NCI-H510A (cell line): ENCODE measurements at regions not wholly inside any gene's neighbourhood (a gene's known extent, or its start where the extent isn't known, plus 50 kb on each side); places are given as distances from the start of the nearest gene placed in this dataset.
"Not testable (repeated sequence)": the region's sequence is repeated elsewhere in the genome, so short reads cannot be mapped to it uniquely, and the experiment has no call there.

Experiments used
- DNase-seq: peaks from one replicate; lab custom pipeline; 2025; lab: John Stamatoyannopoulos, UW

DNA sequence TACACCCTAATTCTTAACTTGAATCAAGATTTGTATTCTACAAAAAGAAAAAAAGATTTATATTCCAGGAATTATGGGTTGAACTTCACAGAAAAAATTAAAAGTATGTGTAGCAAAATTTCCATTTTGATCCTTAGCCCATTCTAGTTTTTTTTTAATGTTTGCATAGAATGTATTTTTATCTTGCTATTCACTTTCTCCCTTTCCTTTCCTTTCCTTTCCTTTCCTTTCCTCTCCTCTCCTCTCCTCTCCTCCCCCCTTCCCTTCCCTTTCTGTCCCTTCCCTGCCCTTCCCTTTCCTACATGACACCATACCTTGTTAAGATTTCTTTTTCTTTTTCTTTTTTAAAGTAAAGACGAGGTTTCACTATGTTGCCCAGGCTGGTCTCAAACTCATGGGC is 542.5 kb upstream of the PTGER4 start:
- DNase-seq = no peak

DNA sequence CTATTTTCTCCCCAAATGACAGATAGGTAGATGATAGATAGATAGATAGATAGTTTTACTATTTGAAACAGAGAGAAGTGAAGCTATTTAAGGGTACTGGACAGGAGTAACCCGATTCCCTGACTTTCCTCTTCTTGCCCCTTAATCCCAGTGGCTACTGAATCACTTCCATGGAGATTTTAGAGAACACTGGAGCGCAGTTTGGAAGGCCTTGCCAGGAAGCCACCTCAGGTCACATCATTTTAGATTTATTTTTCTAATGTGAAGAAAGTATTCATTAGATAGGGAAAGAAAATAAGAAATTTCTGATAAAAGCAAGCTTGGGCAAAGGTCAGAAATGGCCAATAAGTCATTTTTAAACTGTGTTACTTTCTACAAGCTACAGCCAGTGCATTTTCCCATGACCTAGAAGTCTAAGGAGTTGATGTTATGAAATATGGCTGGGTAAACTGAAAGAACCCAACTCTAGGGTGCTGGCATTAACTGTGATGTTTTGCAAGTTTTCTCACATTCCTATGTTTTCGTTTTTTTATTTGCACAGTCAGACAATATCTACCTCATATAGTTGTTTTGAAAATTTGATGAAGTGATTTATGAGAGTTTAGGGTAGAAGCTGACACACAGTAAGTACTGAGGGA is 544.7 kb upstream of the PTGER4 start:
- DNase-seq = no peak

DNA sequence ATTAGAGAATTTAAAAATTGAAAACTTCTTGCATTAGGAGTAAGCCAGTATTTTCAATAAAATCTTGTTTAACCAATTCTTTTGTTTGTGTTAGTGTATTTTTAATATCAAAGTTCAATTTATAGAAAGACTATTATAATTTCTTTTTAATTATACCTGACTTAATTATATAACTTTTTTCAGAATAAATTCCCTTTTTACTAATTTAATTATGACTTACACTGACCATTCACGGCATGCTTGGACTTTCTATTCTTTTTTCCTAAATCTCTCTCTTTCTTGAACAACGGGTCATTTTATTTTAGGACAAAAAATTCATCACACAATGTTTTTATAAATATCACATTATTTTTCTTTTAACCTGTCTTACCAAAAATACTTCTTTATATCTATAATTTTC is 555.3 kb upstream of the PTGER4 start:
- DNase-seq = no peak

DNA sequence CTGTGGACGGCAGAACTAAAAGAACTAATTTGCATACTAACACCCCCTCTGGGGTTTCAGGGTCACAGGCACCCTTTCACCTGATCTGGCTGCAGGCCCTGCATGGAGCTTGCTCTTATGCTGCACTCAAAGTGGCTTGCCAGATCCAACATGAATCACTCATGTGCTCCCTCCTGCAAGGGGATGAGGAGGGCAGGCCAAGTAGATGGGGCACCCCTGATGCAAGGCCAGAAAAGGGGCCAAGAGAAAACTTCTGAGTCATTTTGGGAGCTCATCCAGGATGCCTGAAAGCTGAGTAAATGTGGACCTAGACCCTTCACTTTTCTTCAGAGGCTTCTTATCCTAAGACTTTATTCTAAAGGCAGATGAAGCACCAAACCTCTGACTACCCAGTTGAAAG is 558.5 kb upstream of the PTGER4 start:
- DNase-seq = no peak

DNA sequence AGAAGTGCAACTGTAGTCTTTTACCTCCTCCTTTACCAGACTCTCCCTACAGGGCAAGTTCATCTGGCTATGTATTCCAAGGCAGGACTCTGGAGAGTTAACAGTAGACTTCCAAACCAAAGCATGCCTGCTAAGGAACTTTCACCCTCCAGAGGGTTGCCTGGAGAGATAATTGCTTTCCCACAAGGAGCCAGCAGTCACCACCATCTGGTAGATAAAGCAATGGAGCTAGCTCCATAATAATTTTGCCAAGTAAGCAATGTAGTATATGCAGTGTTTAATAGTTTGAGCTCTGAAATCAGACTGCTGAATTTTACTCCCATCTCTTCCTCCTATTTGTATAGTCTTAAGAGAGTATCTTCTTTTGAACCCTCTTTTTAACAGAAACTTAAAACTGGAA is 566.8 kb upstream of the PTGER4 start:
- no peak for DNase-seq

DNA sequence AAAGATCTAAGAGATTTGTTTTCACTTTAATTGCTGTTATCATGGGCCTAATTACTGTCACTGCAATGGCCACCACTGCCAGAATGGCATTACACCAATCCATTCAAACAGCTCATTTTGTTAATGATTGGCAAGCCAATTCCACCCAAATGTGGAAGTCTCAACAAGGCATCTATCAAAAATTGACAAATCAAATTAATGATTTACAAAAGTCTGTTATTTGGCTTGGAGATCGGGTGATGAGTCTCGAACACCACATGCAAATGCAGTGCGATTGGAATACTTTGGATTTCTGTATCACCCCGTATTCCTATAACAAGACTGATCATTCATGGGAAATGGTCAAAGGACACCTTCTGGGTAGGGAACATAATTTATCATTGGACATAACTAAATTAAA is 568.7 kb upstream of the PTGER4 start:
- DNase-seq = not testable (repeated sequence)

DNA sequence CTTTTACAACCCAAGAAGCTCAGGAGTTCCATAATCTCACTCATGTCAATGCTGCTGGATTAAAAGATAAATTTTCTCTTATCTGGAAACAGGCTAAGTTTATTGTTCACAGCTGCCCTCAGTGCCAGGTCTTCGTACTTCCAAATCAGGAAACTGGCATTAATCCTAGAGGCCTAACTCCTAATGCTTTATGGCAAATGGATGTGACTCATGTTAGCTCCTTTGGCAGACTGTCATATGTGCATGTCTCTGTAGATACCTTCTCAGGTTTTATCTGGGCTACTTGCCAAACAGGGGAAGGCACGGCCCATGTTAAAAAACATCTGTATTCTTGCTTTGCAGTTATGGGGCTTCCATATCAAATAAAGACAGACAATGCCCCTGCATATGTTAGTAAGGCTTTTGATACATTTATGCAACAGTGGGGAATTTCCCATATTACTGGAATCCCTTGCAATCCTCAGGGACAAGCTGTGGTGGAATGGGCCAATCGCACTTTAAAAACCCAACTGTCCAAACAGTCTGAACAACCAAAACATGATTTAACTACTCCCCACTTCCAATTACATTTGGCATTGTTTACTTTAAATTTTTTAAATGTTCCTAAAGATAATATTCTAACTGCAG is 570.8 kb upstream of the PTGER4 start:
- not testable (repeated sequence) for DNase-seq

DNA sequence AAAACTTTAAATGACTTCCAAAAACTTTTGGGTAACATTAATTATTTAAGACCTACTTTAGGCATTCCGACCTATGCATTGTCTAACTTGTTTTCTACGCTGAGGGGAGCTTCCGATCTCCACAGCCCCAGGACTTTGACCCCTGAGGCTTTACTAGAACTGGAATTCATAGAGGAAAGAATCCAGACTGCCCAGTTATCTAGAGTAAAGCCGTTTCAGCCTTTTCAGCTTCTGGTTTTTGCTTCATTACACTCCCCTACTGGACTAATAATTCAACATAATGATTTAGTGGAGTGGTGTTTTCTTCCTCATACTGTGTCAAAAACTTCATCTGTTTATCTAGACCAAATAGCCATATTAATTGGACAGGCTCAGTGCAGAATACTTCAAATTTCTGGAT is 571.9 kb upstream of the PTGER4 start:
- not testable (repeated sequence) for DNase-seq

DNA sequence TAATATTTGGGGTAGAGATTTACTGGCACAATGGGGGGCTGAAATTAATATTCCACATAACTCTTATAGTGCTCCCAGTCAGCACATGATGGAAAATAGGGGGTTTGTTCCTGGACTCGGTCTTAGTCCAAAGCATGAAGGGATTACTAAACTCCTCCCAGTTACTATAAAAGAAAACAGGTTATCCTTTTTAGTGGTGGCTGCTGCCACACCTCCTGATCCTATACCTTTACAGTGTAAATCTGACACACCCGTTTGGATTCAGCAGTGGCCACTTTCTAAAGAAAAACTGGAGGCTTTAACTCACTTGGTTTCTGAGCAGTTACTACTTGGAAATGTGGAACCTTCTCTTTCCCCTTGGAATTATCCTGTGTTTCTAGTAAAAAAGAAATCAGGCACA is 572.9 kb upstream of the PTGER4 start:
- no peak for DNase-seq

DNA sequence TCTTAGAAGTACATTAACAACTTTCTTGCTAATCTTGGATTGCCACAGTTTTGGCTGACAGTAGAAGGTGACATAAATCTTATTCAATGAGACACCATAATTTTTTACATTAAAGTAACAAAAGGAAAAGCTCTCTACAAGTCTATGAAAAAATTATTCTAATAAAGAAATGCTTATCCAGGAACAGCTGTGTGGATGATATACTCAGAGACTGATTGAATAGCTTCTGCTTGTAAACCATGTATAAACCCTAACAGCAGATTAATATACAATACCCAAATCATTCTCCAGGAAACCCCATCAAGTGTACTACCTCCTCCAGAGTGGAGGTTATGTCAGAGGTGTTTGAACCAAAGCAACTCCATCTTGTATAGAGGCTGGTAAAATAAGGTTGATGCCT is 581.4 kb upstream of the PTGER4 start:
- DNase-seq = no peak

DNA sequence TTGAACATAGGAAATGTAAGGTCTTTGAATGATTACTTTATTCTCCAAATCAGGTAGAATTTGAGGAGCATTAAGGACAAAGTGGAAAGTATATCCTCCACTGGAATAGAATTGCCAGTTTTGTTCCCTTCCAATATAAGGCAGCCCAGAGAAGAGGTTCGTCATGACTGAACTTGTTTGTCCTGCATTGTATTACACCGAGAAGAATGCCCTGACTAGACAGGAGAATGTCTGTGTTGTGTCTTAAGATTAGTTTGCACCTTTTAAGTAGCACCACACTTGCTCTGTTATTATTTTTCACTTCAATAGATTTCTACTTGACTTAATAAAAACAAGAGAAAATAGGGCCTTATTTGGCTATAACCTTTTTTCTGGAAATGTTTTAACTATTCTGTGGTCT is 586.2 kb upstream of the PTGER4 start:
- no peak for DNase-seq

DNA sequence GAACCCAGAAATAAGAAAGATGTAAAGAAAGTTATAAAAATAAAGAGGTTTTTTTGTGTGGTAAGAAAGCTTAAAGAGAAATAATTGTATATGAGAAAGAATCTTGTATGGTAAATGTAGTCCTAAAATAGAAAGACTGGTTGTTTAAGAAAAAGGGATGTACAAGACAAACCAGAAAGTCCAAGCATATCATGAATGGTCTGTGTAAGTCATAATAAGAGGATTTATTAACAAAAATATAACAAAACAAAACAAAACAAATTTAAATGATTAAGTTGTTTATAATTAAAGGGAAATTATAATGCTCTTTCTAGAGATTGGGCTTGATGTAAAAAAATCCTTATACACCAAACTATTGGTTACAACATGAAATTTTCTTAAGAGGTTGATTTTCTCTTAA is 590.4 kb upstream of the PTGER4 start:
- no peak for DNase-seq

DNA sequence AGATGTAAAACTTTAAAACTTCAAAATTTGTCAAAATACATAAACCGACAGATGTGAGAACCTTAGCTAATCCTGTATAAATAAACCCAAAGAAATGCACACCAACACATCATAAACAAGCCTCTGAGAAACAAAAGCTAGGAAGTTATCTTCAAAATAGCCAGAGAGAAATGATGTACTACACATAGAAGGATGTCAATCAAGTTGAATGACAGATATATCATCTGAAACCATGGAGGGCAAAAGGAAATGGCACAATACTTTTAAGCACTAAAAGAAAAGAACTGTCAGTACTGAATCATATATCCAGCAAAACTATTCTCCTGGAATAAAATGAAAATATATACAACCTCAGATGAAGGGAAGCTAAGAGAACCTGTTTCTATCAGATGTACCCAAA is 595.1 kb upstream of the PTGER4 start:
- DNase-seq = no peak

DNA sequence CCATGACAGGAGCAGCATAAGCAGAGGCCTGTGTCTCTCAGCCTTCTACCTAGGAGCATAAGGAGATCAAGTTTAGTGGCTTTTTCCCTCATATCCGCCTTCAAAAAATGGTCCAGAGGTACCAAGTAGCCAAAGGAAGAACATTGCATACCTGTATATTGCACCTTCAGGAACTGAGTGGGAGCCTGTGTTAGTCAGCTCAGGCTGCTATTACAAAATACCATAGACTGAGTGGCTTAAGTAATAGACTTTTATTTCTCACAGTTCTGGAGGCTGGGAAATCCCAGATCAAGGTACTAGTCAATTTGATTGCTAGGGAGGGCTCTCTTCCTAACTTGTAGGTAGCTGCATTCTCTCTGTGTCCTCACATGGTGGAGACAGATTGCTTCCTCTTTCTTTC is 597.4 kb upstream of the PTGER4 start:
- DNase-seq = no peak

DNA sequence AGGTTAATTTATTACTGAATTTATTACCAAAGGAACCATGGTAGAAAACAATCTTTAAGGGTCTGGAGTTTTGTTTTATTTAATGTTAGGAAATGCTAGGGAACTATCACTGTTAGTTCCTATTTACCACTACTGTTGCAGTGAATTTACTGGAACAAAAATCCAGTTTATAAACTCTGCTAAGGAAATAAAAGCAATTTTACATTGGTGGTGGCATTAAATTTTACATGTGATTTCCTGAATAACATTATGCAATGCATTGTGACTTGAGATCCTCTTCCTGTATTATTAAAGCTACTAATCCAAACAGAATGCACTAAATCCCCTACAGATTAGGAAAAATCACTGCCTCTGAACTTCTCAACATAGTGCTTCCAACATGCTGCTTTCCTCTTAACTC is 599.5 kb upstream of the PTGER4 start:
- no peak for DNase-seq

DNA sequence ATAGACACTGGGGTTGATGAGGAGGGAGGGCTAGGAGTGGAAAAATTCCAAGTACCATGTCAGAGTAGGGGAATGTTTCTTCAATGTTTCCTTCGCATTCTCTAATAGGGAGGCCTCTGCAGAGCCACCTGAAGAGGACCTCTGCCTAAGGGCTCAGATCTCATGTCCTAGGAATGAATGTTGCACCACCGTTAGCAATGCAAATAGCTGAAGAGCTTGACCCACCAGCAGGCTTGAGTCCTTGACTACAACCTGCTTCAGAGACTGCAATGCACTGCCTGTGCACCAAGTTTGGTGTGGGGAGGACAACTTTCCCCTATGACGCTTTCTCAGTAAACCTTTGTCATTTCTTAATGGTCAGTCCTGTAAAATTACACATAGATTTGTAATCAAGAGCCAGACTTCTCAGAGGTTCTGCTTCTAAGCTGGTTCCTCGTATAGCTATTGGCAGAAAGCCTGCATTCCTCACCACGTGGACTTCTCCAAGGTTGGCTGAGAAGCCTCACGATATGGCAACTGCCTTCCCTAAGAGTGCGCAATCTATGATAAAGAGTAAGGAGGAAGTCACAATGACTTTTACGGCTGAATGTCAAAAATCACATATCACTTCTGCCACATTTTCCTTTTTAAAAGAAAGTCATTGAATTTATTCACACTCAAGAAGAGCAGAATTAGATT is 600.7 kb upstream of the PTGER4 start:
- DNase-seq = no peak

DNA sequence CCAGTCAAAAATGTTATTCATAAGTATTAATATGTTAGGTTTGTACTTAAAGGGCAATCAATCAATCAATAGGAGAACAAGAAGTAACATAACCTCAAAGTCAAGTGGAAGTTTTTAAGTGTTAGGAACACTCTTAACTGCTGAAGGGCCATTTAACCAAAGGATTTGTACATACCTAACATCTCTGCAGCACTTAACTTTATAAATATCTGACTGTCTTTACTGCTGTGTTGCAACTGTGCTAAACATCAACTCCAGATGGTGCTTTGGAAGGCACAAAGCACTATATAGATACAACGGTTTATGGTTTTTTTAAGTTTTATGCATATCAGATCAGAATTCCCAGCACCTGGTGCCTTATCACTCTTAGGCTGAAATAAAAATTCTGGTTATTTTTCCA is 604.9 kb upstream of the PTGER4 start:
- DNase-seq = no peak

DNA sequence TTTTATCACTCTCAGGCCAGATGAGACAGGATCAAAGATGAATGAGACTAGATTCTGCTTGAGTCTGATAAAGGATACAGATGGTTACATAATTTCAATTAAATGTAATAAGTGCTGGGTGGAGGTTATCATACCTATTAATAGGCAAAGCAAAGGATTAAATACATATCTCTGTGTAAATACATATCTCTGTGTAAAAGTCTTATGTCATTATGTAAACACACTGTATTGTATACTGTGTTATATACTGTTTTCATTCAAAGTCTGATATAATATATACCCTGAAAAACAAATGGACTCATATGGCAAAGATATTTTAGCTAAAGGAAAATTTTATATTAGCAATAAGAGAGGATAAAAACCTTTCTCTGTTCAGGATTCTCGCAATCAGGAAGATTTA is 605.8 kb upstream of the PTGER4 start:
- DNase-seq = no peak

DNA sequence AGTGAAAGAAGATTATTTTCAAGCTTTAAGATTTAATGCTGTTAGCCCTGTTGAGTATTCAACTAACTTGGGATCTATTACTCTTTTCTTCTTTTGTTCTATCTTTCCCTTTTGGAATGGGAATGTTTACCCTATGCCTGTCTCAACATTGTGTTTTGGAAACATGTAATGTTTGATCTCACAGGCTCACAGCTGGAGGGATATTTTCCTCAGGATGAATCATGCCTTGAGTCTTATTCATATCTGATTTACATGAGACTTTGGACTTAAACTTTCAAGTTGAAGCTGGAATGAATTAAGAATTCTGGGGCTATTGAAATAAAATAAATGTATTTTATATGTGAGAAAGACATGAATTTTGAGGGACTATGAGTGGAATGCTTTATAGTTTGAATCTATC is 607.8 kb upstream of the PTGER4 start:
- no peak for DNase-seq

DNA sequence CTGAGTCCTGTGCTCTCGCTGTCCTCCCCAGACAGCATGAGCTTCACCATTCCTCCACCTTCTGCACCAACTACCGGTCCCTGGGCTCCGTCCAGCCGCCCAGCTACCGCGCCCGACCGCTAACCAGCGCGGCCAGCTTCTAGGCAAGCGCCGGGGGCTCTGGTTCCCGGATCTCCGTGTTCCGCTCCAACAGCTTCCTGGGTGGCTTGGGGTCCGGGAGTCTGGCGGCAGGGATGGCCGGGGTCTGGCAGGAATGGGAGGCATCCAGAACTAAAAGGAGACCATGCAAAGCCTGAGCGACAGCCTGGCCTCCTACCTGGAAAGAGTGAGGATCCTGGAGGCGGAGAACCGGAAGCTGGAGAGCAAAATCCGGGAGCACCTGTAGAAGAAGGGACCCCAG is 613.1 kb upstream of the PTGER4 start:
- DNase-seq = no peak

DNA sequence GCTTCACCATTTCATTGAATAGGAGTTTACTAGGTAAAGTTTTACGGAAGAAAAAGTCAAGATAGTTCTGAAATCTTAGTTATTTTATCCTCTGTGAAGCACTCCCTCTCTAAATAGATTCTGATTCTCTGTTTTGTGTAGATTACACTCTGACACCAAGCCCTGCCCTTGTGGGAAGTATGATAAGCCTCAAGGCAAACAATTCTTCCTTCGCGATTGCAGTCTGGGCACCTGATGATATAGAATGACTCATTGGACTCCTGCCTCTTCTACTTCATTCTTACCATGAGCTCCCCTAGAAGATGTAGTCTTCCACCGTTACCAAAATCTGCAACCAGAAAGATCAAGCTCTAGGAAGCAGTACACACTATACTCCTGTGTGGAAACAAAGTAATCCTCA is 626.9 kb upstream of the PTGER4 start:
- no peak for DNase-seq

DNA sequence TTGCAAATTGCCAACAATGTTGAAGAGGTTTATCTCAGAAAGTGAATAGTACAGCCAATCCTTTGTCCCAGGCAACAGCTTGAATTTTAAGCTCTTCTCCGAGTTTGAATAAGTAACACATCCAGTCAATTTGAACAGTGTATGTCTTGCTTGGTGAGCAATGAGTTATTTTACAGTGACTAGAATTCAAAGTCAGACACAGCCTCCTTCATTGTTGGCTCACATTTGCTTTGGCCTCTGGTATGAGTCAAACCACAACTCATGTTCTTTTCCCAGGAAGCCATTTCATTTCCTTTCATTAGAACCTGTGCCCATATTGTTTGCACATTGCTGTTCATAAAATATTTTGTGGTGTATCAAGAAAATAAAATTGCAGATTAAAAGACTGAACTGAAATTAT is 622.0 kb upstream of the DAB2 start:
- no peak for DNase-seq

DNA sequence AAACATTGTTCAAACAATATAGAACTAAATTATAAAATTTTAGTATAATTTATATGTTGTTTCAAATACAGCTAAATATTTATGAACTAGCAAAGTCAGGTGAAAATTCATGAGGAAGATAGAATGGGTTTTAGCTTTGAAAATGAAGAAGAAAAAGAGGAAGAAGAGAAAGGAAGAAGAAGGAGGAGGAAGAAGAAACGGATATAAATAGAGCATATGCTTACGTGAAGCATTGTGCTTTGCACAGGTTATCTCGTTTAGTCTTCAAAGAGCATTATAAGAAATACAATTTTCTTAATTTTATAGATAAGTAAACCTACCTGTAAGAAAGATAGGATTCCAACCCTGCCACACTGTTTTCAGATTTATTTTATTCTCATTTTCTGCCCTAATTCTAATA is 620.6 kb upstream of the DAB2 start:
- no peak for DNase-seq

DNA sequence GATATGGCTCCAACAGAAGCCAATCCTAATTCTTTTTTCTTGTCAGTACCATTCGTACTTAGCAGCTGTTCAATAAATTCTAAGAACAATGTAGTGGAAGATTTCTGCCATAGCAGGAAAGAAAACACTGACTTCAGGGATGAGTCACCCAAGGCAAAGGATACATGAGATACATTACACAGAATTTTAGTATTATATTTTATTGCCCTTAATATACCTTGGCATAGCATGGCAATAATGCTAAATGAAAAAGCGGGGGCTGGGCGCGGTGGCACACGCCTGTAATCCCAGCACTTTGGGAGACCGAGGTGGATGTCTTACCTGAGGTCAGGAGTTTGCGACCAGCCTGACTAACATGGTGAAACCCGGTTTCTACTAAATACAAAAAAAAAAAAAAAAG is 619.1 kb upstream of the DAB2 start:
- DNase-seq = no peak
